A673 (cell line): ENCODE measurements at regions not wholly inside any gene's neighbourhood (a gene's known extent, or its start where the extent isn't known, plus 50 kb on each side); places are given as distances from the start of the nearest gene placed in this dataset.

Experiments
- EZH2 ChIP-seq: fragments of 200-600 bp; sonication (generic); IDR thresholded peaks from 2 replicates; pipeline ENCODE4 v1.6.1; 2017; ENCODE audit warnings: borderline replicate concordance, low read depth, mild to moderate bottlenecking, mixed read lengths, antibody characterized with exemption, low read length; ENCODE audit not compliant: poor library complexity, severe bottlenecking
- TF ChIP-seq, protein P1 (sequence below): fragments of 300-800, 200-600 bp; sonication (generic); conservative IDR thresholded peaks from 2 replicates; pipeline ENCODE4 v1.5.1; 2017; ENCODE audit warnings: low read depth, mild to moderate bottlenecking, antibody characterized with exemption, low read length, moderate library complexity, mixed read lengths

DNA sequence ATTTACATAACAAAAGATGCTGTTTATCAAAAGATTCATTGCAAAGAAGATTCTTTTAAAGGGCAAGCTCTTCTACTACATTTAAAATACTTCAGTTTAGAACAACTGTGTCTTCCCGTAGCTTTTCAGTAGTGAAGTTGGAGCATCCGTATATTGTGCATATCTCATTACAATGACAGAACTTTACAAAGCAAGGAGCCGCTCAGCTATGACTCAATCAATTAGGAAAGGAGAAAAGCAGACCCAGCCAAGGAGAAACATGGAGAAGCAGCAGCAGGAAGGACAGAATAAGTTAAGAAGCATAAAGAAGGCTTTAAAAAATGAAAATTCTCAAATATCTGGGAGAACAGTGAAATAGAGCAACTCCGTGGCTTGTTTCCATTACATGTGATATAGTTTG, 132.6 kb upstream of the SMLR1 start:
- TF ChIP-seq, protein P1, sequence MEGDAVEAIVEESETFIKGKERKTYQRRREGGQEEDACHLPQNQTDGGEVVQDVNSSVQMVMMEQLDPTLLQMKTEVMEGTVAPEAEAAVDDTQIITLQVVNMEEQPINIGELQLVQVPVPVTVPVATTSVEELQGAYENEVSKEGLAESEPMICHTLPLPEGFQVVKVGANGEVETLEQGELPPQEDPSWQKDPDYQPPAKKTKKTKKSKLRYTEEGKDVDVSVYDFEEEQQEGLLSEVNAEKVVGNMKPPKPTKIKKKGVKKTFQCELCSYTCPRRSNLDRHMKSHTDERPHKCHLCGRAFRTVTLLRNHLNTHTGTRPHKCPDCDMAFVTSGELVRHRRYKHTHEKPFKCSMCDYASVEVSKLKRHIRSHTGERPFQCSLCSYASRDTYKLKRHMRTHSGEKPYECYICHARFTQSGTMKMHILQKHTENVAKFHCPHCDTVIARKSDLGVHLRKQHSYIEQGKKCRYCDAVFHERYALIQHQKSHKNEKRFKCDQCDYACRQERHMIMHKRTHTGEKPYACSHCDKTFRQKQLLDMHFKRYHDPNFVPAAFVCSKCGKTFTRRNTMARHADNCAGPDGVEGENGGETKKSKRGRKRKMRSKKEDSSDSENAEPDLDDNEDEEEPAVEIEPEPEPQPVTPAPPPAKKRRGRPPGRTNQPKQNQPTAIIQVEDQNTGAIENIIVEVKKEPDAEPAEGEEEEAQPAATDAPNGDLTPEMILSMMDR, result no peak
- no peak for TF ChIP-seq EZH2
